Epithelial cell of esophagus (primary cell): ENCODE measurements at regions not wholly inside any gene's neighbourhood (a gene's known extent, or its start where the extent isn't known, plus 50 kb on each side); places are given as distances from the start of the nearest gene placed in this dataset.

Source experiments
- DNase-seq: peaks from one replicate; pipeline ENCODE4 v3.0.0; 2010; ENCODE audit warnings: low read depth
- H3K4me3 ChIP-seq: 2 replicates; pipeline ENCODE4 v1.5.1; 2011; ENCODE audit warnings: mild to moderate bottlenecking, low read length, control low read depth
- CTCF ChIP-seq: IDR thresholded peaks from 2 replicates; pipeline ENCODE4 v1.5.1; 2011; ENCODE audit warnings: low read depth, mild to moderate bottlenecking, low read length, control low read depth, inconsistent platforms; ENCODE audit not compliant: insufficient read depth; ENCODE audit errors: missing control alignments

GRCh38 chr11:109821511-109821910, 271.7 kb upstream of the ZC3H12C start:
- no peak for DNase-seq
- no peak for TF ChIP-seq CTCF

GRCh38 chr11:109822436-109823102, 270.6 kb upstream of the ZC3H12C start:
- no peak overlapping the region for H3K4me3 ChIP-seq
- no peak for TF ChIP-seq CTCF

More at GRCh38 chr11:109821511-109821910, 271.7 kb upstream of the ZC3H12C start:
- H3K4me3 ChIP-seq = no peak overlapping the region

GRCh38 chr11:109828387-109828786, 264.8 kb upstream of the ZC3H12C start:
- no peak overlapping the region for H3K4me3 ChIP-seq
- no peak for TF ChIP-seq CTCF
- DNase-seq = no peak

More at GRCh38 chr11:109822436-109823102, 270.6 kb upstream of the ZC3H12C start:
- DNase-seq = no peak

- DNase-seq = no peak
- no peak for TF ChIP-seq CTCF
- H3K4me3 ChIP-seq = no peak overlapping the region
These were observed 255.2 kb upstream of the ZC3H12C start for GRCh38 chr11:109838026-109838425.

GRCh38 chr11:109845437-109845836, 247.8 kb upstream of the ZC3H12C start:
- H3K4me3 ChIP-seq = no peak overlapping the region
- no peak for DNase-seq
- no peak for TF ChIP-seq CTCF

GRCh38 chr11:109847621-109848020, 245.6 kb upstream of the ZC3H12C start:
- TF ChIP-seq CTCF = no peak
- no peak for DNase-seq
- no peak overlapping the region for H3K4me3 ChIP-seq

- DNase-seq = no peak
- H3K4me3 ChIP-seq = no peak overlapping the region
- no peak for TF ChIP-seq CTCF
These were observed 244.1 kb upstream of the ZC3H12C start for GRCh38 chr11:109849051-109849450.
